Stomach (tissue), 4 donors: ENCODE measurements at regions not wholly inside any gene's neighbourhood (a gene's known extent, or its start where the extent isn't known, plus 50 kb on each side); places are given as distances from the start of the nearest gene placed in this dataset.

Experiments
- CTCF ChIP-seq, 7 experiments: fragments of 450-650 bp in 4 of 7; fragments of 200-600 bp in 3 of 7; sonication (generic) in 3 of 7; IDR thresholded peaks; one replicate each; pipeline ENCODE4 v1.5.1; 2016 to 2019; ENCODE audit warnings: antibody characterized with exemption in 7 of 7, control low read depth in 2 of 7, mild to moderate bottlenecking in 1 of 7
- EP300 ChIP-seq: sonication (generic); formaldehyde crosslinking; IDR thresholded peaks from one replicate; pipeline ENCODE4 v1.6.1; 2017; ENCODE audit warnings: antibody characterized with exemption
- POLR2A ChIP-seq, 4 donors: fragments of 450-650 bp; IDR thresholded peaks; one replicate each; pipeline ENCODE4 v1.6.1; 2016; ENCODE audit warnings: antibody characterized with exemption in 4 of 4, control low read depth in 2 of 4, mild to moderate bottlenecking in 1 of 4, moderate library complexity in 1 of 4

DNA sequence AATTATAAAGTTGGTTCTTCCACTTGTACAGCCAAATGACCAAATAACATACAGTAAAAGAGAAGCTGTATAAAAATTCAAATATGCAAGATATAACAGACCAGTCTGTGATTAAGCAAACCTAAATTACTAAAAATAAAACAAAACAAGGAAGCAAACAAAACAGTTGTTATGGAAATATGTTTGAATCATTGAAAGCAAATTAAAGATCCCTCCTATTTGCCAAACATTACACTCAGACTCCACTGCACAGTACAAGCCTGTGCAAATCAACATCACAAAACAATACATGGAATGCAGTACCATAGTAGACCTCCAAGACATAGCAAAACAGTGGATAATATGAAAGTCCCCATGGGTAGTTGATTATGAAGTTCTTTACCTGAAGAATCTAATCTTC, 288.1 kb upstream of the PTGER4 start:
- no peak for TF ChIP-seq CTCF (IDR thresholded peaks at IDR 0.05)
- no peak for TF ChIP-seq POLR2A (IDR thresholded peaks at IDR 0.05)
- no peak for TF ChIP-seq EP300
